ENCODE measurements at regions not wholly inside any gene's neighbourhood (a gene's known extent, or its start where the extent isn't known, plus 50 kb on each side); places are given as distances from the start of the nearest gene placed in this dataset.

GRCh38 chr2:198546122-198546521 lies 741.7 kb downstream of the PLCL1 start:
- no peaks in the 10 kb centered on the region for H3K9me3 ChIP-seq
- no peak for DNase-seq
- H3K4me1 ChIP-seq, result no peaks in the 10 kb centered on the region
- intact Hi-C loops (cut with DNase I), result no loop called here
- H3K36me3 ChIP-seq, result no peaks in the 10 kb centered on the region
- H3K27ac ChIP-seq, result no peak overlapping the region
- no peaks in the 10 kb centered on the region for H3K27me3 ChIP-seq
- TF ChIP-seq CTCF (IDR thresholded peaks at IDR 0.05), result no peak
- no peak overlapping the region for H3K4me3 ChIP-seq
- no peak for ATAC-seq

GRCh38 chr2:198545411-198545810 lies 741.0 kb downstream of the PLCL1 start:
- Histone ChIP-seq H3K27me3 (no peaks in the 10 kb centered on the region), H3K9me3 (no peaks in the 10 kb centered on the region), H3K4me3 (no peak overlapping the region), H3K36me3 (no peaks in the 10 kb centered on the region), H3K27ac (no peak overlapping the region), H3K4me1 (no peaks in the 10 kb centered on the region)
- ATAC-seq, result no peak
- no peak for DNase-seq
- intact Hi-C loops (cut with DNase I), result no loop called here
- TF ChIP-seq CTCF (IDR thresholded peaks at IDR 0.05), result no peak

GRCh38 chr2:198544461-198544860 lies 740.1 kb downstream of the PLCL1 start:
- ATAC-seq, result no peak

GRCh38 chr2:198534756-198535155 lies 730.4 kb downstream of the PLCL1 start:
- Histone ChIP-seq H3K36me3 (no peaks in the 10 kb centered on the region), H3K27ac (no peak overlapping the region), H3K4me1 (no peaks in the 10 kb centered on the region), H3K9me3 (no peaks in the 10 kb centered on the region), H3K27me3 (no peaks in the 10 kb centered on the region), H3K4me3 (no peak overlapping the region)
- no peak for TF ChIP-seq CTCF (IDR thresholded peaks at IDR 0.05)
- intact Hi-C loops (cut with DNase I), result no loop called here
- ATAC-seq (no peak), DNase-seq (no peak)

More at GRCh38 chr2:198544461-198544860, 740.1 kb downstream of the PLCL1 start:
- TF ChIP-seq CTCF (IDR thresholded peaks at IDR 0.05), result no peak
- intact Hi-C loops (cut with DNase I), result no loop called here
- no peak overlapping the region for H3K27ac ChIP-seq
- H3K4me3 ChIP-seq, result no peak overlapping the region
- no peak for DNase-seq
- no peaks in the 10 kb centered on the region for H3K36me3 ChIP-seq
- H3K27me3 ChIP-seq, result no peaks in the 10 kb centered on the region
- H3K4me1 ChIP-seq, result no peaks in the 10 kb centered on the region
- no peaks in the 10 kb centered on the region for H3K9me3 ChIP-seq

GRCh38 chr2:198525211-198525969 lies 721.0 kb downstream of the PLCL1 start:
- Histone ChIP-seq H3K4me1 (no peaks in the 10 kb centered on the region), H3K27me3 (no peaks in the 10 kb centered on the region), H3K9me3 (no peaks in the 10 kb centered on the region), H3K4me3 (no peak overlapping the region), H3K36me3 (no peaks in the 10 kb centered on the region), H3K27ac (no peak overlapping the region)
- intact Hi-C loops (cut with DNase I), result no loop called here
- ATAC-seq, result no peak
- TF ChIP-seq CTCF (IDR thresholded peaks at IDR 0.05), result no peak
- DNase-seq, result no peak

- H3K36me3 ChIP-seq, result no peaks in the 10 kb centered on the region
- intact Hi-C loops (cut with DNase I), result no loop called here
- H3K27ac ChIP-seq, result no peak overlapping the region
- ATAC-seq, result no peak
- no peak overlapping the region for H3K4me3 ChIP-seq
- no peaks in the 10 kb centered on the region for H3K27me3 ChIP-seq
- no peaks in the 10 kb centered on the region for H3K4me1 ChIP-seq
- H3K9me3 ChIP-seq, result no peaks in the 10 kb centered on the region
- DNase-seq, result no peak
- TF ChIP-seq CTCF (IDR thresholded peaks at IDR 0.05), result no peak
These were observed 719.3 kb downstream of the PLCL1 start for GRCh38 chr2:198523710-198524109.
